ENCODE measurements at regions not wholly inside any gene's neighbourhood (a gene's known extent, or its start where the extent isn't known, plus 50 kb on each side); places are given as distances from the start of the nearest gene placed in this dataset.

DNA sequence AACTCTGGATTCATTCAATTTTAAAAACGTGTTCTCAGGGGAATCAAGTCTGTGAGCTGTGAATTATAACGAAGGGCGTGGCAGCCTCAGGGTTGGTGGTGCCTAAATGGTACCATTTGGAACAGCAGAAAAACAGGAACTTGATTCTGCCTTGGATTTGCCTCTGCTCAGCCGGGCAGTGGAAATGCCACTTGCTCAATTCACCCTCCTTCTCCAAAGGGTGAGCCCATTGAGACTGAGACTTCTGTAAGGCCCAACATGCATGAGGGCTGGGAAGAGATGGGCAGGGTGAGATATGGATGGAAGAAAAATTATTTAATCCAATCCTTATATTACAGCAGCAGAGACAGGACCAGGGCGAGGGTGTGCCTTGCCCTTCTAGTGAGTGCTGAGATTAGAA lies 107.1 kb upstream of the HABP2 start:
- no TSS peak for BruUV-seq (replicated peaks)
- Histone ChIP-seq H3K4me1 (replicated peaks in 1 of 2; ENCODE audit: control insufficient read depth in 2 of 2, insufficient read depth in 2 of 2, low read length in 2 of 2) (no peaks in the 10 kb centered on the region), H2AFZ (ENCODE audit: low read depth, low read length) (no peak overlapping the region), H4K20me1 (replicated peaks; ENCODE audit: control insufficient read depth, insufficient read depth, low read length) (no peaks in the 10 kb centered on the region), H3K79me2 (ENCODE audit: control insufficient read depth, insufficient read depth, low read length) (no peaks in the 10 kb centered on the region), H3K4me3 (no peak overlapping the region), H3K9me1 (ENCODE audit: control insufficient read depth, insufficient read depth, low read length) (no peaks in the 10 kb centered on the region), H3K27ac (ENCODE audit: extremely low read depth, low read depth, low read length) (no peak overlapping the region), H3K9me3 (replicated peaks; ENCODE audit: control insufficient read depth, insufficient read depth, low read depth, low read length) (no peaks in the 10 kb centered on the region), H3K9ac (ENCODE audit: insufficient read depth in 1 of 2, low read depth in 2 of 2, low read length in 2 of 2) (no peak overlapping the region), H3K36me3 (ENCODE audit: control insufficient read depth, insufficient read depth, low read length) (no peaks in the 10 kb centered on the region), H3K4me2 (ENCODE audit: insufficient read depth, low read length) (no peak overlapping the region), H3K27me3 (ENCODE audit: control insufficient read depth in 2 of 2, insufficient read depth in 2 of 2, low read length in 2 of 2) (peaks cover 0 to 10% of the 10 kb centered on the region in 2 experiments; a peak in 1 of 5 replicates)
- in situ Hi-C loops (cut with MboI), result no loop called here
- TF ChIP-seq, protein P1, sequence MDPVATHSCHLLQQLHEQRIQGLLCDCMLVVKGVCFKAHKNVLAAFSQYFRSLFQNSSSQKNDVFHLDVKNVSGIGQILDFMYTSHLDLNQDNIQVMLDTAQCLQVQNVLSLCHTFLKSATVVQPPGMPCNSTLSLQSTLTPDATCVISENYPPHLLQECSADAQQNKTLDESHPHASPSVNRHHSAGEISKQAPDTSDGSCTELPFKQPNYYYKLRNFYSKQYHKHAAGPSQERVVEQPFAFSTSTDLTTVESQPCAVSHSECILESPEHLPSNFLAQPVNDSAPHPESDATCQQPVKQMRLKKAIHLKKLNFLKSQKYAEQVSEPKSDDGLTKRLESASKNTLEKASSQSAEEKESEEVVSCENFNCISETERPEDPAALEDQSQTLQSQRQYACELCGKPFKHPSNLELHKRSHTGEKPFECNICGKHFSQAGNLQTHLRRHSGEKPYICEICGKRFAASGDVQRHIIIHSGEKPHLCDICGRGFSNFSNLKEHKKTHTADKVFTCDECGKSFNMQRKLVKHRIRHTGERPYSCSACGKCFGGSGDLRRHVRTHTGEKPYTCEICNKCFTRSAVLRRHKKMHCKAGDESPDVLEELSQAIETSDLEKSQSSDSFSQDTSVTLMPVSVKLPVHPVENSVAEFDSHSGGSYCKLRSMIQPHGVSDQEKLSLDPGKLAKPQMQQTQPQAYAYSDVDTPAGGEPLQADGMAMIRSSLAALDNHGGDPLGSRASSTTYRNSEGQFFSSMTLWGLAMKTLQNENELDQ (CRISPR knock-in tag; IDR thresholded peaks at IDR 0.05; ENCODE audit: borderline replicate concordance), result no peak
- TF ChIP-seq FOXP1 (CRISPR knock-in tag; IDR thresholded peaks at IDR 0.05) (no peak), FOXJ3 (CRISPR knock-in tag; IDR thresholded peaks at IDR 0.05) (no peak), NFYB (IDR thresholded peaks at IDR 0.05; ENCODE audit: extremely low read depth, insufficient read length) (no peak), FIP1L1 (IDR thresholded peaks at IDR 0.05; ENCODE audit: low read depth, low read length, poor library complexity, severe bottlenecking) (no peak), RAD21 (CRISPR knock-in tag; conservative IDR thresholded peaks at IDR 0.05 in 1 of 2, IDR thresholded peaks at IDR 0.05 in 1 of 2) (no peak)
- ATAC-seq, result no peak
- CTCF ChIA-PET (ENCODE audit: low intra/inter-chr PET ratio), result no interaction called here
- intact Hi-C loops (cut with micrococcal nuclease), result no loop called here
- FAIRE-seq, result no peak
- DNase-seq (ENCODE audit: extremely low read depth in 1 of 4, low spot score in 3 of 4), result no peak
- POLR2A ChIA-PET, result interaction anchor here (1.1 kb wide), 1 partner anchor 11 kb away, joined by 3 read pairs; no protein-coding TSS in a partner anchor
- 0% methylated on average over 5 of the region's 5 CpGs for WGBS (ENCODE audit: insufficient coverage, low coverage, missing lambda C conversion rate)

Measured in K562 (cell line).